Posterior vena cava (tissue), 2 donors: ENCODE measurements at regions not wholly inside any gene's neighbourhood (a gene's known extent, or its start where the extent isn't known, plus 50 kb on each side); places are given as distances from the start of the nearest gene placed in this dataset.

ENCODE experiments used
- DNase-seq: peaks from one replicate; pipeline ENCODE4 v3.0.0-alpha.2; 2020; ENCODE audit warnings: low spot score
- intact Hi-C, 2 donors: fragments of 100-400 bp; cut with DNase I; formaldehyde crosslinking; loops; one replicate each; pipeline versions ENCODE4 v1.14.1 to v1.14.2; 2022 to 2023
- donor health status: DM: yes; HTN: yes; CAD: no.
- donor health status: DM: yes; HTN: yes; CAD: no.

- intact Hi-C loops, result no loop called here
- no peak for DNase-seq
Measured at GRCh38 chr10:105658696-105659095, 1017.6 kb downstream of the SORCS3 start.

GRCh38 chr10:105656856-105657255, 1015.8 kb downstream of the SORCS3 start:
- intact Hi-C loops, result no loop called here

GRCh38 chr10:105650306-105650705, 1009.2 kb downstream of the SORCS3 start:
- intact Hi-C loops, result no loop called here
- no peak for DNase-seq

More at GRCh38 chr10:105656856-105657255, 1015.8 kb downstream of the SORCS3 start:
- DNase-seq, result no peak

DNA sequence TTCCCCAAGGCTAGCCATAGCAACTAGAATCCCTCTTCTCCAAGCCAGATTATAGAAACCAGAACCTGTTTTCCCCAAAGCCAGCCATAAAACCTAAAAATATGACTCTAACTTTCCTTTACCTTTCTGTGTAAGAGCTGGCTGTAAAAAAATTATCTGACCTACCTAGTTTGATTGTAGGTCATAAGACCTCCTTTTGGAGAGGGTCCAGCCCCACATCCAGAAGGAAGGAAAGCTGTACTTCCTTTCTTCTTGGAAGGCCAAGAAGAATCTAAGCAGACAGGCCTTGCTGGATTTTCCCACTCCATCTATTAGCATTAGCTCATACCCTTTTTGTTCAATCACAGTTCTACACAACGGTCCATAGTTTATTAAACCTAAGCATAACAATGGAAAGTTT, 1006.3 kb downstream of the SORCS3 start:
- intact Hi-C loops, result no loop called here
- no peak for DNase-seq

- intact Hi-C loops, result no loop called here
- DNase-seq, result no peak
Measured at GRCh38 chr10:105644978-105645377, 1003.9 kb downstream of the SORCS3 start.

GRCh38 chr10:105644559-105644958, 1003.5 kb downstream of the SORCS3 start:
- no peak for DNase-seq
- intact Hi-C loops, result no loop called here

DNA sequence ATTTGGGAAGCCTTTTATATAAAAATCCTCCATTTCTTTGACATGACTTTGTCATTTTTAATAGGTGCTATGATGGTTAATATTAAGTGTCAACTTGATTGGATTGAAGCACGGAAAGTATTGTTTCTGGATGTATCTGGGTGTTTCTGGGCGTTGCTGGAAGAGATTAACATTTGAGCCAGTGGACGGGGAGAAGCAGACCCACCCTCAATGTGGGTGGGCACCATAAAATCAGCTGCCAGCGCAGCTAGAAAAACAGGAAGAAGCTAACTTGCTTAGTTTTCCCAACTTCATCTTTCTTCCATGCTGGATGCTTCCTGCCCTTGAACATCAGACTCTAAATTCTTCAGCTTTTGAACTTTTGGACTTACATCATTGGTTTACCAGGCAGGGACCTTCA, 1003.0 kb downstream of the SORCS3 start:
- no peak for DNase-seq
- intact Hi-C loops, result no loop called here

GRCh38 chr10:105643660-105644059, 1002.6 kb downstream of the SORCS3 start:
- intact Hi-C loops, result no loop called here
- DNase-seq, result no peak

DNA sequence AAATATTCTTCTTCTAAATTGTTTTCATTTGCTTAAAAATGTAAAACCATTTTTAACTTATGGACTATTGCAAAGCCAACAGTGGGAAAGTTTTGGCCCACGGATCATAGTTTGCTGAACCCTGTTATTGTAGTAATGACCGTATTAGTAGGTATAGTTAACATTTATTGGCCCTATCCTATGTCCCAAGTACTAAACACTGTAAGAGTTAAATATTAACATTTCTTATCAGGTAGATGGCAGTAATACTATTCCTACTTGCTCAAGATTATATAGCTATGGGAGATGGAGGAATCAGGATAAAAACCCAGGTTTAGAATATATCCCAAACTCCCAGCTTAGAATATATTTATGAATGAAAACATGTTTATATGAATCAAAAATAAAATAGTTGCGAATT, 993.2 kb downstream of the SORCS3 start:
- intact Hi-C loops, result no loop called here
- DNase-seq, result no peak

- intact Hi-C loops, result no loop called here
- no peak for DNase-seq
Measured at GRCh38 chr10:105615715-105616365, 974.8 kb downstream of the SORCS3 start.

DNA sequence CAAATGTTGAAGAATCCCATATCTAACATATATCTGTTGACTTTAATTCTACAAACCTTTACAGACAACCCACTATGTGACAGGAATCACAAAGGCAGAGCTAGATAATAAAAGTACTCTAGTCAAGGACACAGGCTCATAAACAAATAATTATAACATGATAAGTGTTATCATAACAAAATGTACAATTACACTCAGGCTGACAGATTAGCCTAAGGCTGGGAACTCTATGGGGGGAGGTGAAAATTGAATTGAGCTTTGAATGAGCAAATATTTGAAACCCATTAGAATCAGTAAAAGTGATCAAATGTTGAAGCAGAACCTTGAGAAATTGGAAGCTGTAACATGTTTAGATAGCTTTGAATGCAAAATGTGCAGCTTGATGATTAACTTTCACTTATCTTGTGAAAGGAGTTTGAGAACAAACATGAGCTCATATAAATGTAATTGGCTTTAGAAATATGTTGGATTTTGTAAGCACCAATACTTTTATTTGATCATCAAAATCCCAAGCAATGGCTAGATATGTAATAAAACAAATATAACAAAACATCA, 970.2 kb downstream of the SORCS3 start:
- intact Hi-C loops, result no loop called here

DNA sequence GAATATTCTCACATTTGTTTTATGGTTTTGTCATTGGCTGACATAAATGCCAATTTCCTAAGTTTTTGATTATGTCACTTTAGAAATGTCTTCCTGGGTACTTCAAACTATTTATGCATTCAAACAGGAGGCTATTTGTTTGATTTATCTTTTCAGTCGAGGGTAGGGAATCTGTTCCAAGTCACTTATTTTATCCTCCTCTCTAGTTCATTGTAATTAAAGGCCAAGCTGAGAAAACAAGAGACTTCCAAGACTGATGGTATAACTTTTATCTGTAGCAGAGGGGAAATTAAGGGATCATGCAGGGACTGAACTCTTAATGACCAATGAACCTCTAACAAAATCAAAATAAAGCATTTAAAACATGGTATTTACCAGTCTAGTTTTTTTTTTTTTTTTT, 968.4 kb downstream of the SORCS3 start:
- DNase-seq, result no peak
- intact Hi-C loops, result no loop called here

More for the DNA sequence above, 970.2 kb downstream of the SORCS3 start:
- DNase-seq, result no peak

- no peak for DNase-seq
- intact Hi-C loops, result no loop called here
Measured at GRCh38 chr10:105605918-105606317, 964.8 kb downstream of the SORCS3 start.

- DNase-seq, result no peak
- intact Hi-C loops, result no loop called here
Measured at GRCh38 chr10:105605104-105605503, 964.0 kb downstream of the SORCS3 start.

GRCh38 chr10:105598207-105598606, 957.1 kb downstream of the SORCS3 start:
- intact Hi-C loops, result no loop called here
- DNase-seq, result no peak

GRCh38 chr10:105597312-105597711, 956.2 kb downstream of the SORCS3 start:
- intact Hi-C loops, result no loop called here
- no peak for DNase-seq

GRCh38 chr10:105596749-105597148, 955.7 kb downstream of the SORCS3 start:
- intact Hi-C loops, result no loop called here
- no peak for DNase-seq

GRCh38 chr10:105594296-105594695, 953.2 kb downstream of the SORCS3 start:
- intact Hi-C loops, result no loop called here
- no peak for DNase-seq

DNA sequence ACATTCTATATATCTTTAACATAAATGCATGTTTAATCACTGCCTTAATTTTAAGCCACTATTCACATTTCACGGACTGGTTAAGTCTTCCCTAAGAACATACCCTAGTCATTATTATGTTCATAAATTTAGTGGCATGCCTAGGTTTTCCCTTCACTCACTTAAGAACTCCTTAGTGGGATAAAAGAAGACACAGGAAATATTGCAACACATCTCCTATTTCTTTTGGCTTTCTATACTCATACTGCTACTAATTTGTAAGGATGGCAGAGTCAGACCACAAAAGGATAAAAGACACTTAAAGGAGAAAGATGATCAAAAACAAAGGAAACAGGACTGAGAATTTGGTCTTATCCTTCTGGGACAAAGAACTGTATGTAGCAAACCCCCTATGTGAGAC, 951.4 kb downstream of the SORCS3 start:
- intact Hi-C loops, result no loop called here
- no peak for DNase-seq

DNA sequence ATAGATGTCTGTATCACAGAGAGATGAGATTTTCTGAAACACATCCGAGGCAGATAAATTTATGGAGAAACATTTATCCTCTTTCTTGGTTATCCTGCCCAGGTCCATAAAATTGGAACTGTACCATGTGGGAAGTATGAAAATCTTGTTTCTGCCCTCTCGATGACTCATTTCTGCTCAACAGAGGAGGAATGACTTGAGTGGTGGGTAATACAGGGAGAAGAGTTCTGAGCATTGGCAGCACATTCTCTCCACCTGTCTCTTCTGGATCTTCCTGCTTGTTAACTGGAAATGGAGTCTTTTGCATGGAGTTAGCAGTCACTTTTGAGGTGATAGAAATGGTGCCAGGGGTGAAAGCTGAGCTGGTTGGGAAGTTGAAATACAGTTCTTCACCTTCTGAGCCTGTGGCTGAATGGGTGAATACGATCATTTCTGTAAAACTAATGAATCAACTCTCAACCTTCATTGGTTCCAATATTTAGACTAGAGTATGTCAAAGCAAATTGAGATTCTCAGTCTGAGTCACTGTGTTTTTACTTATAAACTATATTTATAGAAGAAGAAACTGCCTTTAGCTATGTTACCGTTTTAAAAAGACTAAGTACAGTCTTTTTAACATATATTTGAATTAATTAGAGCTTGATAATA, 945.5 kb downstream of the SORCS3 start:
- intact Hi-C loops, result no loop called here

DNA sequence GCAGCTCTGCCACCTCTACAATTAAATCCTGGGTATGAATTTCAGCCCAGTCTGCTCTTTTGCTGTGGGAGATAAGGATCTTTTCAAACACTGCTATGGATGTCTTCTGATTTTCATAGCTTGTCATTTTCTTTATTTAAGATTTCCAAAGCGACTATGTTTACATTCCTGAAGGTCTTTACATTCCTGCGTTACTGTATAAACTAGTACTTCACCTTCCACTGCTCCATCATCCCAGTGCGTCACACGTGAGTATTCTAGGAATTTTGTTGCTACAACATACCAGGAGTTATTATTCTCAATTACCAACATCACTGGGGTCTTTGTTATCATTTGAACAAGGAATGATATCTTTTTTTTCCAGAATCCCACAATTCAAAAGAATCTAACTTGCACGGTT, 944.7 kb downstream of the SORCS3 start:
- intact Hi-C loops, result no loop called here
- DNase-seq, result no peak

More for the DNA sequence above, 945.5 kb downstream of the SORCS3 start:
- no peak for DNase-seq
